K562 (cell line): ENCODE measurements at regions not wholly inside any gene's neighbourhood (a gene's known extent, or its start where the extent isn't known, plus 50 kb on each side); places are given as distances from the start of the nearest gene placed in this dataset.
A peak's percentile ranks its signal among the peaks of the same experiment; 100 is the strongest.

Source experiments
- ATAC-seq: fragments of 200-7000 bp; cut with Tn5 transposase; 3 replicates; pipeline ENCODE4 v1.9.1; 2020; ENCODE audit warnings: moderate library complexity
- BruUV-seq: library from RNA; stranded (reverse); fragments of 400-500 nt; replicated peaks from 2 replicates; lab custom pipeline; 2021; lab: Mats Ljungman, UMichigan
- CTCF ChIA-PET: fragments of 300-600 bp; formaldehyde crosslinking; extraction: SDS; loops from one replicate; lab custom pipeline; 2021; ENCODE audit warnings: low intra/inter-chr PET ratio; lab: Yijun Ruan, JAX
- POLR2A ChIA-PET: fragments of 300-600, 350-650 bp; sonication (Branson Sonifier 250); formaldehyde crosslinking; extraction: SDS; loops from one replicate; lab custom pipeline; 2021; ENCODE audit warnings: antibody characterized with exemption, inconsistent platforms; lab: Yijun Ruan, JAX
- DNase-seq, 4 experiments: peaks; one replicate each; pipeline versions ENCODE4 v3.0.0 to v3.0.0-alpha.2; 2011 to 2018; ENCODE audit warnings: low spot score in 3 of 4, mixed read lengths in 3 of 4; ENCODE audit errors: extremely low read depth in 1 of 4
- FAIRE-seq: peaks from 2 replicates; lab custom pipeline; 2011; peaks lifted over from hg19 to GRCh38; lab: Jason Lieb, UNC
- H2AFZ ChIP-seq: 2 replicates; pipeline ENCODE4 v1.6.0; 2011; ENCODE audit warnings: low read depth, low read length, control low read depth, inconsistent platforms
- H3K27ac ChIP-seq: fragments of 200-600 bp; 3 replicates; pipeline ENCODE4 v1.8.0; 2011; ENCODE audit warnings: low read depth, mild to moderate bottlenecking, control low read depth, inconsistent platforms, low read length, moderate library complexity, mixed read lengths; ENCODE audit errors: extremely low read depth
- H3K27me3 ChIP-seq, 2 experiments: fragments of 300-600 bp in 1 of 2; 2 replicates in 1 of 2; 3 replicates in 1 of 2; pipeline versions ENCODE4 v1.6.0 to v1.8.0; 2011; ENCODE audit warnings: inconsistent platforms in 2 of 2, low read length in 2 of 2, mild to moderate bottlenecking in 1 of 2, mixed read lengths in 1 of 2, moderate library complexity in 1 of 2; ENCODE audit not compliant: control insufficient read depth in 2 of 2, insufficient read depth in 2 of 2
- H3K36me3 ChIP-seq: fragments of 300-600 bp; 3 replicates; pipeline ENCODE4 v1.8.0; 2011; ENCODE audit warnings: mild to moderate bottlenecking, low read length, inconsistent platforms; ENCODE audit not compliant: control insufficient read depth, insufficient read depth
- H3K4me1 ChIP-seq, 2 experiments: fragments of 200-600 bp in 1 of 2; replicated peaks in 1 of 2; 2 replicates in 1 of 2; 3 replicates in 1 of 2; pipeline versions ENCODE4 v1.5.1 to v1.8.0; 2011; ENCODE audit warnings: inconsistent platforms in 2 of 2, low read length in 2 of 2, mild to moderate bottlenecking in 1 of 2, mixed read lengths in 1 of 2, moderate library complexity in 1 of 2; ENCODE audit not compliant: control insufficient read depth in 2 of 2, insufficient read depth in 2 of 2
- H3K4me2 ChIP-seq: 2 replicates; pipeline ENCODE4 v1.6.1; 2011; ENCODE audit warnings: low read length, control low read depth, inconsistent platforms, mixed read lengths; ENCODE audit not compliant: insufficient read depth
- H3K4me3 ChIP-seq: fragments of 200-600 bp; sonication (generic), shearing (Covaris generic); 2 replicates; pipeline ENCODE4 v1.5.1; 2016; ENCODE audit warnings: control low read depth, inconsistent platforms
- H3K79me2 ChIP-seq: fragments of 200-600 bp; 3 replicates; pipeline ENCODE4 v1.8.0; 2011; ENCODE audit warnings: low read length, inconsistent platforms; ENCODE audit not compliant: control insufficient read depth, insufficient read depth
- H3K9ac ChIP-seq, 2 experiments: 2 replicates each; pipeline versions ENCODE4 v1.6.0 to v1.6.1; 2011; ENCODE audit warnings: low read depth in 2 of 2, low read length in 2 of 2, control low read depth in 1 of 2, inconsistent platforms in 1 of 2, mild to moderate bottlenecking in 1 of 2, mixed read lengths in 1 of 2; ENCODE audit not compliant: insufficient read depth in 1 of 2
- H3K9me1 ChIP-seq: one replicate; pipeline ENCODE4 v1.6.0; 2011; ENCODE audit warnings: inconsistent platforms, mild to moderate bottlenecking, low read length, moderate library complexity; ENCODE audit not compliant: control insufficient read depth, insufficient read depth
- H3K9me3 ChIP-seq: replicated peaks from 2 replicates; pipeline ENCODE4 v1.5.1; 2011; ENCODE audit warnings: low read depth, low read length, inconsistent platforms; ENCODE audit not compliant: control insufficient read depth, insufficient read depth
- H4K20me1 ChIP-seq: replicated peaks from 2 replicates; pipeline ENCODE4 v1.6.1; 2011; ENCODE audit warnings: low read length, inconsistent platforms, mixed read lengths; ENCODE audit not compliant: control insufficient read depth, insufficient read depth
- CHD1 ChIP-seq: fragments of 200-600 bp; sonication (generic); IDR thresholded peaks from one replicate; pipeline ENCODE4 v1.6.1; 2012; ENCODE audit warnings: mild to moderate bottlenecking, moderate library complexity, low read length, inconsistent platforms
- MCM3 ChIP-seq: fragments of 450-650 bp; IDR thresholded peaks from 2 replicates; pipeline ENCODE4 v1.6.1; 2016
- MTF1 ChIP-seq: fragments of 250-450 bp; sonication (Bioruptor Pico); IDR thresholded peaks from 2 replicates; pipeline ENCODE4 v1.9.0; 2021; ENCODE audit warnings: moderate library complexity, mild to moderate bottlenecking, inconsistent platforms, borderline replicate concordance
- NFE2 ChIP-seq: IDR thresholded peaks from 2 replicates; pipeline ENCODE4 v1.6.1; 2014; ENCODE audit warnings: antibody characterized with exemption, low read depth
- OTX1 ChIP-seq: fragments of 450-650 bp; formaldehyde crosslinking; IDR thresholded peaks from 2 replicates; pipeline ENCODE4 v1.4.0; 2022; ENCODE audit warnings: mild to moderate bottlenecking
- PRPF4 ChIP-seq: fragments of 200-400 bp; formaldehyde crosslinking; IDR thresholded peaks from one replicate; pipeline ENCODE4 v1.6.1; 2017; ENCODE audit warnings: low read length, low read depth, mild to moderate bottlenecking; ENCODE audit not compliant: insufficient read depth, poor library complexity, severe bottlenecking
- PYGO2 ChIP-seq: fragments of 450-650 bp; IDR thresholded peaks from 2 replicates; pipeline ENCODE4 v1.6.1; 2016; ENCODE audit warnings: mild to moderate bottlenecking, missing genetic modification characterization, moderate library complexity, missing compliant biosample characterization
- SP1 ChIP-seq: sonication (generic); formaldehyde crosslinking; IDR thresholded peaks from 2 replicates; pipeline ENCODE4 v1.8.1; 2022; ENCODE audit warnings: mild to moderate bottlenecking, missing genetic modification reagents
- TFE3 ChIP-seq: fragments of 450-650 bp; formaldehyde crosslinking; IDR thresholded peaks from 2 replicates; pipeline ENCODE4 v1.4.0; 2020; ENCODE audit warnings: mild to moderate bottlenecking, mixed read lengths
- ZBTB7A ChIP-seq: IDR thresholded peaks from 2 replicates; pipeline ENCODE4 v1.6.1; 2011; ENCODE audit warnings: low read depth, mild to moderate bottlenecking, low read length, moderate library complexity, borderline replicate concordance; ENCODE audit not compliant: control insufficient read depth
- ZNF274 ChIP-seq: IDR thresholded peaks from 2 replicates; pipeline ENCODE4 v1.6.1; 2011; ENCODE audit warnings: low read depth, mild to moderate bottlenecking, low read length, moderate library complexity, borderline replicate concordance
- ZNF507 ChIP-seq: conservative IDR thresholded peaks from 2 replicates; pipeline ENCODE4 v1.6.1; 2017; ENCODE audit warnings: missing genetic modification characterization, missing compliant biosample characterization
- ZNF583 ChIP-seq: fragments of 250-450 bp; sonication (Bioruptor Pico); IDR thresholded peaks from 2 replicates; pipeline ENCODE4 v1.4.0; 2020
- ZNF77 ChIP-seq: fragments of 250-450 bp; sonication (Bioruptor Pico); IDR thresholded peaks from 2 replicates; pipeline ENCODE4 v1.5.0; 2020
- ZNF785 ChIP-seq: fragments of 250-450 bp; sonication (Bioruptor Pico); IDR thresholded peaks from 2 replicates; pipeline ENCODE4 v1.4.0; 2020; ENCODE audit warnings: mild to moderate bottlenecking
- WGBS: fragments of 100-300 bp; shearing (Covaris generic); methylation state at CpG from one replicate; pipeline ENCODE4 v1.1.6; 2016; ENCODE audit warnings: low coverage, mixed read lengths; ENCODE audit not compliant: insufficient coverage; ENCODE audit errors: missing lambda C conversion rate; 5-methylcytosine and 5-hydroxymethylcytosine counted together
- in situ Hi-C: fragments of 300-500 bp; cut with MboI; formaldehyde crosslinking; loops from 4 replicates; pipeline ENCODE4 v1.15.0; 2018; ENCODE audit warnings: inconsistent platforms, mixed read lengths
- intact Hi-C: fragments of 100-400 bp; cut with micrococcal nuclease; formaldehyde crosslinking; loops from 2 replicates; pipeline ENCODE4 v1.14.2; 2022
- TF ChIP-seq, protein P1 (sequence below): fragments of 250-450 bp; sonication (Bioruptor Pico); IDR thresholded peaks from 2 replicates; pipeline ENCODE4 v1.4.0; 2020; ENCODE audit warnings: mild to moderate bottlenecking

- Histone ChIP-seq H3K4me2 (no peak overlapping the region), H3K4me3 (no peak overlapping the region), H3K9me1 (no peaks in the 10 kb centered on the region), H4K20me1 (no peaks in the 10 kb centered on the region; the same call in 1 of the 2 replicates), H3K79me2 (no peaks in the 10 kb centered on the region), H3K9ac (no peak overlapping the region), H3K36me3 (no peaks in the 10 kb centered on the region), H3K9me3 (no peaks in the 10 kb centered on the region), H2AFZ (no peak overlapping the region), H3K27ac (no peak overlapping the region), H3K4me1 (no peaks in the 10 kb centered on the region), H3K27me3 (no peaks in the 10 kb centered on the region)
- DNase-seq (no peak), FAIRE-seq (no peak), ATAC-seq (no peak)
- POLR2A ChIA-PET: interaction anchor here (1.6 kb wide), 1 partner anchor 123 kb away, joined by 3 read pairs; no protein-coding TSS in a partner anchor
- BruUV-seq: no TSS peak
- CTCF ChIA-PET: no interaction called here
- intact Hi-C loops (no loop called here), in situ Hi-C loops (no loop called here)
- 0% methylated on average over 2 of the region's 2 CpGs for WGBS
- no peak for TF ChIP-seq OTX1
- TF ChIP-seq TFE3 (CRISPR knock-in tag): peak; percentile 42
- TF ChIP-seq SP1: no peak
These were observed 287.2 kb upstream of the GYPC start for GRCh38 chr2:126368758-126369157.

DNA sequence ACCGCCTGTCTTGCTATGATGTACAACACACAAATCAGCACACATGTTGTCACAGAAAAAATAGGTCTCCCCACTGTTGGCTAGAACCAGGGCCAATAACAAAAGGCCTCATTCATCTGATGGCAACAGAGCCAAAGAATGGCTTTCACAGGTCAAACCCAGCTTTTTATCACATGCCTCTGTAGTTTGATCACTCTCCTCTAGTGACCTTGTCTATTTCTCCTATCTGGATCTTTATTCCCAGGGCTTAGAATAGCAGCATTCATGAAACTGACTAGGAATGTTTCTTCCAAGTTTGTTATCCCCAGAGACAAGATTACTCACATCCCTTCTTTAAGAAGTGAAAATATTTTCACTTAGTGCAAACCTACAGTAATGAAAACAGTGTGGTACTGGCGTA is 285.8 kb upstream of the GYPC start:
- no TSS peak for BruUV-seq
- no peak overlapping the region for H3K27ac ChIP-seq
- H3K4me3 ChIP-seq: no peak overlapping the region
- H3K27me3 ChIP-seq: no peaks in the 10 kb centered on the region
- DNase-seq (no peak), ATAC-seq (no peak), FAIRE-seq (no peak)
- no peaks in the 10 kb centered on the region for H3K36me3 ChIP-seq
- H2AFZ ChIP-seq: no peak overlapping the region
- H3K79me2 ChIP-seq: no peaks in the 10 kb centered on the region
- in situ Hi-C loops (no loop called here), intact Hi-C loops (no loop called here)
- H3K4me2 ChIP-seq: no peak overlapping the region
- no peaks in the 10 kb centered on the region for H3K9me3 ChIP-seq
- no peaks in the 10 kb centered on the region for H3K9me1 ChIP-seq
- H3K4me1 ChIP-seq: no peaks in the 10 kb centered on the region
- ChIA-PET POLR2A (interaction anchor here (1.4 kb wide), 1 partner anchor 11 kb away, joined by 4 read pairs; no protein-coding TSS in a partner anchor), CTCF (no interaction called here)
- WGBS: 8% methylated on average over 2 of the region's 2 CpGs
- no peaks in the 10 kb centered on the region; the same call in 1 of the 2 replicates for H4K20me1 ChIP-seq
- no peak overlapping the region for H3K9ac ChIP-seq
- TF ChIP-seq ZNF583 (CRISPR knock-in tag): no peak
- TF ChIP-seq CHD1: no peak
- no peak for TF ChIP-seq ZNF507
- TF ChIP-seq, protein P1, sequence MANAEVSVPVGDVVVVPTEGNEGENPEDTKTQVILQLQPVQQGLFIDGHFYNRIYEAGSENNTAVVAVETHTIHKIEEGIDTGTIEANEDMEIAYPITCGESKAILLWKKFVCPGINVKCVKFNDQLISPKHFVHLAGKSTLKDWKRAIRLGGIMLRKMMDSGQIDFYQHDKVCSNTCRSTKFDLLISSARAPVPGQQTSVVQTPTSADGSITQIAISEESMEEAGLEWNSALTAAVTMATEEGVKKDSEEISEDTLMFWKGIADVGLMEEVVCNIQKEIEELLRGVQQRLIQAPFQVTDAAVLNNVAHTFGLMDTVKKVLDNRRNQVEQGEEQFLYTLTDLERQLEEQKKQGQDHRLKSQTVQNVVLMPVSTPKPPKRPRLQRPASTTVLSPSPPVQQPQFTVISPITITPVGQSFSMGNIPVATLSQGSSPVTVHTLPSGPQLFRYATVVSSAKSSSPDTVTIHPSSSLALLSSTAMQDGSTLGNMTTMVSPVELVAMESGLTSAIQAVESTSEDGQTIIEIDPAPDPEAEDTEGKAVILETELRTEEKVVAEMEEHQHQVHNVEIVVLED (CRISPR knock-in tag): no peak
- TF ChIP-seq ZBTB7A: no peak
- TF ChIP-seq MCM3: no peak
- TF ChIP-seq PYGO2 (tag): no peak
- TF ChIP-seq ZNF77 (CRISPR knock-in tag): no peak
- no peak for TF ChIP-seq ZNF785 (CRISPR knock-in tag)
- no peak for TF ChIP-seq MTF1 (CRISPR knock-in tag)
- TF ChIP-seq NFE2: no peak
- no peak for TF ChIP-seq ZNF274
- TF ChIP-seq PRPF4: no peak
